Duodenal mucosa (tissue), 2 donors: ENCODE measurements at regions not wholly inside any gene's neighbourhood (a gene's known extent, or its start where the extent isn't known, plus 50 kb on each side); places are given as distances from the start of the nearest gene placed in this dataset.
"Not testable (repeated sequence)": the region's sequence is repeated elsewhere in the genome, so short reads cannot be mapped to it uniquely, and the experiment has no call there.

ENCODE experiments used
- H3K27ac ChIP-seq: one replicate; pipeline ENCODE4 v1.7.0; 2013; ENCODE audit warnings: low read depth, low read length
- H3K27me3 ChIP-seq, 2 donors: one replicate each; pipeline ENCODE4 v1.7.0; 2013; ENCODE audit warnings: low read length in 2 of 2, control low read depth in 1 of 2; ENCODE audit not compliant: insufficient read depth in 2 of 2, control insufficient read depth in 1 of 2
- H3K36me3 ChIP-seq, 2 donors: one replicate each; pipeline ENCODE4 v1.7.0; 2013; ENCODE audit warnings: low read length in 2 of 2, control low read depth in 1 of 2; ENCODE audit not compliant: insufficient read depth in 2 of 2, control insufficient read depth in 1 of 2
- H3K4me1 ChIP-seq, 2 donors: one replicate each; pipeline ENCODE4 v1.7.0; 2013; ENCODE audit warnings: low read length in 2 of 2, control low read depth in 1 of 2; ENCODE audit not compliant: insufficient read depth in 2 of 2, control insufficient read depth in 1 of 2
- H3K4me3 ChIP-seq, 2 donors: one replicate each; pipeline ENCODE4 v1.7.0; 2013; ENCODE audit warnings: low read length in 2 of 2, low read depth in 1 of 2
- H3K9ac ChIP-seq, 2 donors: one replicate each; pipeline ENCODE4 v1.7.0; 2013; ENCODE audit warnings: low read length in 2 of 2, low read depth in 1 of 2
- H3K9me3 ChIP-seq, 2 donors: one replicate each; pipeline ENCODE4 v1.7.0; 2013; ENCODE audit warnings: low read length in 2 of 2, control low read depth in 1 of 2; ENCODE audit not compliant: control insufficient read depth in 1 of 2

GRCh38 chr20:29086145-29086718 is 2171.2 kb upstream of the DEFB115 start:
- not testable (repeated sequence) for H3K9ac ChIP-seq

GRCh38 chr20:29086938-29087337 is 2170.5 kb upstream of the DEFB115 start:
- Histone ChIP-seq H3K27ac (no peak overlapping the region), H3K9ac (no peak overlapping the region), H3K4me3 (no peak overlapping the region), H3K36me3 (no peaks in the 10 kb centered on the region), H3K4me1 (no peaks in the 10 kb centered on the region), H3K27me3 (no peaks in the 10 kb centered on the region), H3K9me3 (peaks cover 4 to 11% of the 10 kb centered on the region in 2 donors)

More at GRCh38 chr20:29086145-29086718, 2171.2 kb upstream of the DEFB115 start:
- not testable (repeated sequence) for H3K36me3 ChIP-seq, H3K4me1 ChIP-seq, H3K4me3 ChIP-seq, H3K27ac ChIP-seq, H3K27me3 ChIP-seq
- peaks cover 4 to 11% of the 10 kb centered on the region in 2 donors for H3K9me3 ChIP-seq

GRCh38 chr20:29087887-29088286 is 2169.6 kb upstream of the DEFB115 start:
- not testable (repeated sequence) for H3K36me3 ChIP-seq, H3K4me1 ChIP-seq, H3K27ac ChIP-seq, H3K27me3 ChIP-seq, H3K4me3 ChIP-seq, H3K9ac ChIP-seq
- H3K9me3 ChIP-seq: peaks cover 4 to 11% of the 10 kb centered on the region in 2 donors

GRCh38 chr20:29088472-29088871 is 2169.0 kb upstream of the DEFB115 start:
- H3K36me3 ChIP-seq, H3K27me3 ChIP-seq, H3K27ac ChIP-seq, H3K4me3 ChIP-seq, H3K9ac ChIP-seq, H3K4me1 ChIP-seq: not testable (repeated sequence)
- peaks cover 7 to 11% of the 10 kb centered on the region in 2 donors for H3K9me3 ChIP-seq

GRCh38 chr20:29089409-29089808 is 2168.1 kb upstream of the DEFB115 start:
- H3K9me3 ChIP-seq: peaks cover 7 to 11% of the 10 kb centered on the region in 2 donors
- H3K36me3 ChIP-seq, H3K27ac ChIP-seq, H3K27me3 ChIP-seq, H3K4me3 ChIP-seq, H3K9ac ChIP-seq, H3K4me1 ChIP-seq: not testable (repeated sequence)

GRCh38 chr20:29093958-29094357 is 2163.5 kb upstream of the DEFB115 start:
- not testable (repeated sequence) for H3K4me1 ChIP-seq, H3K4me3 ChIP-seq, H3K27ac ChIP-seq, H3K27me3 ChIP-seq, H3K9me3 ChIP-seq, H3K36me3 ChIP-seq, H3K9ac ChIP-seq

GRCh38 chr20:29096695-29097094 is 2160.8 kb upstream of the DEFB115 start:
- not testable (repeated sequence) for H3K27me3 ChIP-seq, H3K9ac ChIP-seq, H3K9me3 ChIP-seq, H3K4me1 ChIP-seq, H3K4me3 ChIP-seq, H3K27ac ChIP-seq, H3K36me3 ChIP-seq

- H3K36me3 ChIP-seq, H3K9ac ChIP-seq, H3K9me3 ChIP-seq, H3K27ac ChIP-seq, H3K4me3 ChIP-seq, H3K4me1 ChIP-seq, H3K27me3 ChIP-seq: not testable (repeated sequence)
These were observed 2149.6 kb upstream of the DEFB115 start for GRCh38 chr20:29107884-29108283.

GRCh38 chr20:29109386-29109785 is 2148.1 kb upstream of the DEFB115 start:
- H3K36me3 ChIP-seq: not testable (repeated sequence)

GRCh38 chr20:29115097-29115496 is 2142.4 kb upstream of the DEFB115 start:
- H3K4me1 ChIP-seq, H3K4me3 ChIP-seq, H3K27me3 ChIP-seq, H3K27ac ChIP-seq, H3K36me3 ChIP-seq, H3K9ac ChIP-seq: not testable (repeated sequence)
- H3K9me3 ChIP-seq: peaks cover 9 to 16% of the 10 kb centered on the region in 2 donors

More at GRCh38 chr20:29109386-29109785, 2148.1 kb upstream of the DEFB115 start:
- H3K9me3 ChIP-seq, H3K4me1 ChIP-seq, H3K27ac ChIP-seq, H3K4me3 ChIP-seq, H3K9ac ChIP-seq, H3K27me3 ChIP-seq: not testable (repeated sequence)

GRCh38 chr20:29119141-29119540 is 2138.3 kb upstream of the DEFB115 start:
- H3K9ac ChIP-seq: no peak overlapping the region
- H3K36me3 ChIP-seq: no peaks in the 10 kb centered on the region
- no peak overlapping the region for H3K4me3 ChIP-seq
- H3K27ac ChIP-seq: no peak overlapping the region
- H3K9me3 ChIP-seq: peaks cover 12 to 27% of the 10 kb centered on the region in 2 donors
- H3K4me1 ChIP-seq: no peaks in the 10 kb centered on the region
- no peaks in the 10 kb centered on the region for H3K27me3 ChIP-seq
